SJSA1 (cell line): ENCODE measurements at regions not wholly inside any gene's neighbourhood (a gene's known extent, or its start where the extent isn't known, plus 50 kb on each side); places are given as distances from the start of the nearest gene placed in this dataset.

Experiments
- DNase-seq, 2 experiments: peaks; one replicate each; pipeline ENCODE4 v3.0.0-alpha.2; 2015 to 2020; ENCODE audit warnings: low spot score in 2 of 2, low read depth in 1 of 2
- H3K27ac ChIP-seq: fragments of 250-450 bp; sonication (Bioruptor Pico); 2 replicates; pipeline ENCODE4 v1.5.1; 2020; ENCODE audit warnings: mild to moderate bottlenecking, moderate library complexity
- H3K27me3 ChIP-seq: fragments of 250-450 bp; sonication (Bioruptor Pico); replicated peaks from 2 replicates; pipeline ENCODE4 v1.5.1; 2020; ENCODE audit warnings: mild to moderate bottlenecking, moderate library complexity
- H3K36me3 ChIP-seq: fragments of 250-450 bp; sonication (Bioruptor Pico); 2 replicates; pipeline ENCODE4 v1.5.1; 2020; ENCODE audit warnings: mild to moderate bottlenecking
- H3K4me1 ChIP-seq: fragments of 250-450 bp; sonication (Bioruptor Pico); replicated peaks from 2 replicates; pipeline ENCODE4 v1.6.1; 2021; ENCODE audit warnings: mild to moderate bottlenecking
- H3K4me3 ChIP-seq: fragments of 250-450 bp; sonication (Bioruptor Pico); 2 replicates; pipeline ENCODE4 v1.5.1; 2020; ENCODE audit warnings: mild to moderate bottlenecking
- H3K9me3 ChIP-seq: fragments of 250-450 bp; sonication (Bioruptor Pico); replicated peaks from 2 replicates; pipeline ENCODE4 v1.5.1; 2020; ENCODE audit warnings: mild to moderate bottlenecking

GRCh38 chr2:120568975-120569268, 166.7 kb upstream of the GLI2 start:
- Histone ChIP-seq H3K27me3 (no peaks in the 10 kb centered on the region), H3K9me3 (no peaks in the 10 kb centered on the region), H3K36me3 (no peaks in the 10 kb centered on the region), H3K27ac (no peak overlapping the region), H3K4me3 (no peak overlapping the region), H3K4me1 (peaks cover 15% of the 10 kb centered on the region)
- no peak for DNase-seq

- Histone ChIP-seq H3K4me3 (no peak overlapping the region), H3K27ac (no peak overlapping the region), H3K4me1 (peaks cover 15% of the 10 kb centered on the region), H3K27me3 (no peaks in the 10 kb centered on the region), H3K36me3 (no peaks in the 10 kb centered on the region), H3K9me3 (no peaks in the 10 kb centered on the region)
- DNase-seq: no peak
These were observed 165.7 kb upstream of the GLI2 start for GRCh38 chr2:120570001-120570400.

- peaks cover 15% of the 10 kb centered on the region for H3K4me1 ChIP-seq
- H3K9me3 ChIP-seq: no peaks in the 10 kb centered on the region
- no peak overlapping the region for H3K27ac ChIP-seq
- H3K36me3 ChIP-seq: no peaks in the 10 kb centered on the region
- H3K27me3 ChIP-seq: no peaks in the 10 kb centered on the region
- DNase-seq: no peak
- no peak overlapping the region for H3K4me3 ChIP-seq
These were observed 165.1 kb upstream of the GLI2 start for GRCh38 chr2:120570546-120570945.

GRCh38 chr2:120571015-120571728, 164.5 kb upstream of the GLI2 start:
- H3K4me1 ChIP-seq: peaks cover 10% of the 10 kb centered on the region
- H3K27me3 ChIP-seq: no peaks in the 10 kb centered on the region
- no peaks in the 10 kb centered on the region for H3K9me3 ChIP-seq
- DNase-seq: no peak
- no peak overlapping the region for H3K27ac ChIP-seq
- H3K36me3 ChIP-seq: no peaks in the 10 kb centered on the region
- H3K4me3 ChIP-seq: no peak overlapping the region

- Histone ChIP-seq H3K4me3 (no peak overlapping the region), H3K27ac (no peak overlapping the region), H3K27me3 (no peaks in the 10 kb centered on the region), H3K36me3 (no peaks in the 10 kb centered on the region), H3K9me3 (no peaks in the 10 kb centered on the region), H3K4me1 (no peaks in the 10 kb centered on the region; the same call in 1 of the 2 replicates)
- DNase-seq: no peak
These were observed 163.4 kb upstream of the GLI2 start for GRCh38 chr2:120572226-120572625.

GRCh38 chr2:120574620-120575019, 161.0 kb upstream of the GLI2 start:
- no peaks in the 10 kb centered on the region for H3K36me3 ChIP-seq
- H3K27me3 ChIP-seq: no peaks in the 10 kb centered on the region
- H3K4me3 ChIP-seq: no peak overlapping the region
- no peaks in the 10 kb centered on the region for H3K9me3 ChIP-seq
- H3K4me1 ChIP-seq: no peaks in the 10 kb centered on the region
- DNase-seq: no peak
- no peak overlapping the region for H3K27ac ChIP-seq

- H3K9me3 ChIP-seq: no peaks in the 10 kb centered on the region
- H3K27ac ChIP-seq: no peak overlapping the region
- no peak overlapping the region for H3K4me3 ChIP-seq
- H3K36me3 ChIP-seq: no peaks in the 10 kb centered on the region
- no peaks in the 10 kb centered on the region for H3K27me3 ChIP-seq
- H3K4me1 ChIP-seq: no peaks in the 10 kb centered on the region
- DNase-seq: no peak
These were observed 159.7 kb upstream of the GLI2 start for GRCh38 chr2:120575966-120576365.

- Histone ChIP-seq H3K9me3 (no peaks in the 10 kb centered on the region), H3K27ac (no peak overlapping the region), H3K36me3 (no peaks in the 10 kb centered on the region), H3K27me3 (no peaks in the 10 kb centered on the region), H3K4me1 (no peaks in the 10 kb centered on the region), H3K4me3 (no peak overlapping the region)
- DNase-seq: no peak
These were observed 158.9 kb upstream of the GLI2 start for GRCh38 chr2:120576509-120577474.

GRCh38 chr2:120577721-120578295, 157.9 kb upstream of the GLI2 start:
- 0 out of 2 replicates have a peak, but pooled peaks cover 2% of the 10 kb centered on the region for H3K27me3 ChIP-seq
- no peaks in the 10 kb centered on the region for H3K36me3 ChIP-seq
- H3K4me3 ChIP-seq: no peak overlapping the region
- no peaks in the 10 kb centered on the region for H3K4me1 ChIP-seq
- DNase-seq: no peak
- no peak overlapping the region for H3K27ac ChIP-seq
- no peaks in the 10 kb centered on the region for H3K9me3 ChIP-seq

GRCh38 chr2:120578576-120579352, 156.9 kb upstream of the GLI2 start:
- H3K27ac ChIP-seq: no peak overlapping the region
- no peaks in the 10 kb centered on the region for H3K36me3 ChIP-seq
- H3K4me3 ChIP-seq: no peak overlapping the region
- no peaks in the 10 kb centered on the region for H3K9me3 ChIP-seq
- no peaks in the 10 kb centered on the region for H3K4me1 ChIP-seq
- H3K27me3 ChIP-seq: 0 out of 2 replicates have a peak, but pooled peaks cover 2% of the 10 kb centered on the region
- no peak for DNase-seq

GRCh38 chr2:120579916-120580685, 155.6 kb upstream of the GLI2 start:
- DNase-seq: no peak
- Histone ChIP-seq H3K36me3 (no peaks in the 10 kb centered on the region), H3K9me3 (no peaks in the 10 kb centered on the region)

GRCh38 chr2:120580709-120581108, 155.0 kb upstream of the GLI2 start:
- Histone ChIP-seq H3K36me3 (no peaks in the 10 kb centered on the region), H3K27me3 (0 out of 2 replicates have a peak, but pooled peaks cover 2% of the 10 kb centered on the region), H3K4me3 (no peak overlapping the region), H3K9me3 (no peaks in the 10 kb centered on the region), H3K27ac (no peak overlapping the region), H3K4me1 (no peaks in the 10 kb centered on the region)
- DNase-seq: no peak

More at GRCh38 chr2:120579916-120580685, 155.6 kb upstream of the GLI2 start:
- Histone ChIP-seq H3K27me3 (0 out of 2 replicates have a peak, but pooled peaks cover 2% of the 10 kb centered on the region), H3K27ac (no peak overlapping the region), H3K4me1 (no peaks in the 10 kb centered on the region), H3K4me3 (no peak overlapping the region)

- Histone ChIP-seq H3K4me3 (no peak overlapping the region), H3K36me3 (no peaks in the 10 kb centered on the region), H3K27ac (no peak overlapping the region), H3K9me3 (no peaks in the 10 kb centered on the region), H3K27me3 (0 out of 2 replicates have a peak, but pooled peaks cover 2% of the 10 kb centered on the region), H3K4me1 (no peaks in the 10 kb centered on the region)
- no peak for DNase-seq
These were observed 152.5 kb upstream of the GLI2 start for GRCh38 chr2:120583121-120583520.
